Breast epithelium (tissue), 4 donors: ENCODE measurements at regions not wholly inside any gene's neighbourhood (a gene's known extent, or its start where the extent isn't known, plus 50 kb on each side); places are given as distances from the start of the nearest gene placed in this dataset.
A peak's percentile ranks its signal among the peaks of the same experiment; 100 is the strongest.

Experiments
- DNase-seq, 2 donors: peaks; one replicate each; pipeline ENCODE4 v3.0.0-alpha.2; 2019; ENCODE audit warnings: low spot score in 2 of 2
- H3K27ac ChIP-seq, 2 donors: fragments of 200-600 bp; sonication (generic) in 1 of 2; one replicate each; pipeline ENCODE4 v1.5.1; 2016 to 2019; ENCODE audit warnings: mild to moderate bottlenecking in 1 of 2
- H3K27me3 ChIP-seq, 2 donors: fragments of 200-600 bp; sonication (generic) in 1 of 2; one replicate each; pipeline versions ENCODE4 v1.5.1 to v1.6.0; 2017 to 2019; ENCODE audit warnings: control low read depth in 1 of 2, mild to moderate bottlenecking in 1 of 2
- H3K36me3 ChIP-seq: fragments of 200-600 bp; one replicate; pipeline ENCODE4 v1.5.1; 2019
- H3K4me1 ChIP-seq, 2 donors: fragments of 200-600 bp; sonication (generic); one replicate each; pipeline ENCODE4 v1.5.1; 2016 to 2019; ENCODE audit warnings: control low read depth in 1 of 2
- H3K4me3 ChIP-seq, 3 donors: fragments of 200-600 bp; sonication (generic); 1 replicate in 2 of 3; 2 replicates in 1 of 3; pipeline ENCODE4 v1.5.1; 2016 to 2019; ENCODE audit warnings: mild to moderate bottlenecking in 3 of 3, moderate library complexity in 2 of 3
- H3K9me3 ChIP-seq, 2 donors: fragments of 200-600 bp; sonication (generic) in 1 of 2; one replicate each; pipeline ENCODE4 v1.5.1; 2016 to 2019; ENCODE audit warnings: control low read depth in 1 of 2
- CTCF ChIP-seq, 3 donors: fragments of 450-650 bp; IDR thresholded peaks; one replicate each; pipeline ENCODE4 v1.5.1; 2016 to 2017; ENCODE audit warnings: antibody characterized with exemption in 3 of 3, mild to moderate bottlenecking in 3 of 3, moderate library complexity in 3 of 3
- POLR2A ChIP-seq: fragments of 450-650 bp; IDR thresholded peaks from one replicate; pipeline ENCODE4 v1.6.1; 2016; ENCODE audit warnings: antibody characterized with exemption, mild to moderate bottlenecking, moderate library complexity
- POLR2AphosphoS5 ChIP-seq, 3 donors: sonication (generic); formaldehyde crosslinking; IDR thresholded peaks; one replicate each; pipeline ENCODE4 v1.6.1; 2017; ENCODE audit warnings: antibody characterized with exemption in 3 of 3
- intact Hi-C: fragments of 100-400 bp; cut with DNase I; formaldehyde crosslinking; loops from one replicate; pipeline ENCODE4 v1.15.1; 2023; ENCODE audit warnings: low total_unique reads

GRCh38 chr2:121918231-121918630 lies 162.8 kb downstream of the TSN start:
- DNase-seq, result no peak
- H3K4me3 ChIP-seq, result no peak overlapping the region
- H3K4me1 ChIP-seq, result no peaks in the 10 kb centered on the region
- no peaks in the 10 kb centered on the region for H3K9me3 ChIP-seq
- intact Hi-C loops, result no loop called here
- H3K36me3 ChIP-seq, result no peaks in the 10 kb centered on the region
- TF ChIP-seq POLR2A (no peak), CTCF (IDR thresholded peaks at IDR 0.05) (no peak), POLR2AphosphoS5 (IDR thresholded peaks at IDR 0.05) (no peak)
- no peaks in the 10 kb centered on the region for H3K27me3 ChIP-seq
- no peak overlapping the region for H3K27ac ChIP-seq

GRCh38 chr2:121919803-121920202 lies 164.4 kb downstream of the TSN start:
- no peaks in the 10 kb centered on the region for H3K4me1 ChIP-seq
- intact Hi-C loops, result no loop called here
- no peak for DNase-seq
- no peaks in the 10 kb centered on the region for H3K27me3 ChIP-seq
- H3K36me3 ChIP-seq, result no peaks in the 10 kb centered on the region
- no peaks in the 10 kb centered on the region for H3K9me3 ChIP-seq
- no peak for TF ChIP-seq POLR2A
- no peak overlapping the region for H3K27ac ChIP-seq
- H3K4me3 ChIP-seq, result no peak overlapping the region

GRCh38 chr2:121925466-121925865 lies 170.0 kb downstream of the TSN start:
- intact Hi-C loops, result no loop called here
- TF ChIP-seq POLR2AphosphoS5 (IDR thresholded peaks at IDR 0.05) (no peak), CTCF (IDR thresholded peaks at IDR 0.05) (no peak)
- no peak overlapping the region for H3K4me3 ChIP-seq
- H3K27me3 ChIP-seq, result no peaks in the 10 kb centered on the region
- no peaks in the 10 kb centered on the region for H3K4me1 ChIP-seq
- H3K36me3 ChIP-seq, result no peaks in the 10 kb centered on the region
- H3K9me3 ChIP-seq, result no peaks in the 10 kb centered on the region
- no peak overlapping the region for H3K27ac ChIP-seq
- no peak for DNase-seq

- no peak overlapping the region for H3K4me3 ChIP-seq
- H3K36me3 ChIP-seq, result no peaks in the 10 kb centered on the region
- H3K9me3 ChIP-seq, result no peaks in the 10 kb centered on the region
- peaks cover 0 to 7% of the 10 kb centered on the region in 2 donors for H3K4me1 ChIP-seq
- no peak for DNase-seq
- TF ChIP-seq POLR2AphosphoS5 (IDR thresholded peaks at IDR 0.05) (no peak), POLR2A (no peak)
- no peaks in the 10 kb centered on the region for H3K27me3 ChIP-seq
- intact Hi-C loops, result no loop called here
- no peak overlapping the region for H3K27ac ChIP-seq
These were observed 187.8 kb downstream of the TSN start for GRCh38 chr2:121943285-121943684.

- peak in 1 of 2 donors; percentile 18 for DNase-seq
- TF ChIP-seq CTCF (IDR thresholded peaks at IDR 0.05) (no peak), POLR2AphosphoS5 (IDR thresholded peaks at IDR 0.05) (no peak), POLR2A (no peak)
- no peak overlapping the region for H3K27ac ChIP-seq
- H3K9me3 ChIP-seq, result no peaks in the 10 kb centered on the region
- intact Hi-C loops, result no loop called here
- no peak overlapping the region for H3K4me3 ChIP-seq
- no peaks in the 10 kb centered on the region for H3K27me3 ChIP-seq
- no peaks in the 10 kb centered on the region for H3K36me3 ChIP-seq
- H3K4me1 ChIP-seq, result peaks cover 0 to 7% of the 10 kb centered on the region in 2 donors
These were observed 188.8 kb downstream of the TSN start for GRCh38 chr2:121944072-121944831.

GRCh38 chr2:121947674-121948073 lies 192.2 kb downstream of the TSN start:
- Histone ChIP-seq H3K9me3 (no peaks in the 10 kb centered on the region), H3K27me3 (no peaks in the 10 kb centered on the region), H3K4me3 (no peak overlapping the region), H3K4me1 (peaks cover 0 to 7% of the 10 kb centered on the region in 2 donors), H3K27ac (no peak overlapping the region), H3K36me3 (no peaks in the 10 kb centered on the region)
- TF ChIP-seq POLR2AphosphoS5 (IDR thresholded peaks at IDR 0.05) (no peak), POLR2A (no peak), CTCF (IDR thresholded peaks at IDR 0.05) (no peak)
- DNase-seq, result no peak
- intact Hi-C loops, result no loop called here
